PC-3 (cell line): ENCODE measurements at regions not wholly inside any gene's neighbourhood (a gene's known extent, or its start where the extent isn't known, plus 50 kb on each side); places are given as distances from the start of the nearest gene placed in this dataset.

Experiments used
- ATAC-seq: fragments of 200-7000 bp; cut with Tn5 transposase; 2 replicates; pipeline ENCODE4 v1.9.1; 2020; ENCODE audit warnings: mild to moderate bottlenecking, moderate library complexity
- BruUV-seq: library from RNA; stranded (reverse); fragments of 400-500 nt; replicated peaks from 2 replicates; lab custom pipeline; 2021; lab: Mats Ljungman, UMichigan
- CTCF ChIA-PET: fragments of 300-600 bp; sonication (Branson Sonifier 250); formaldehyde crosslinking; loops from one replicate; lab custom pipeline; 2022; ENCODE audit warnings: antibody characterized with exemption; lab: Charles Lee
- POLR2A ChIA-PET: fragments of 300-600 bp; sonication (Branson Sonifier 250); formaldehyde crosslinking; loops from one replicate; lab custom pipeline; 2022; ENCODE audit warnings: antibody characterized with exemption; ENCODE audit not compliant: unreplicated experiment; lab: Charles Lee
- DNase-seq: peaks from one replicate; pipeline ENCODE4 v3.0.0-alpha.2; 2015
- H2AFZ ChIP-seq: fragments of 300-600 bp; sonication (generic); 2 replicates; pipeline ENCODE4 v1.6.0; 2016; ENCODE audit warnings: antibody characterized with exemption, low read length
- H3F3A ChIP-seq: fragments of 300-600 bp; sonication (generic); one replicate; pipeline ENCODE4 v1.6.0; 2017; ENCODE audit warnings: antibody characterized with exemption, low read length, control low read depth, mild to moderate bottlenecking; ENCODE audit not compliant: unreplicated experiment
- H3K27ac ChIP-seq: fragments of 300-600 bp; sonication (generic); 2 replicates; pipeline ENCODE4 v1.5.1; 2016; ENCODE audit warnings: mild to moderate bottlenecking, low read length
- H3K27me3 ChIP-seq: fragments of 300-600 bp; sonication (generic); 2 replicates; pipeline ENCODE4 v1.6.1; 2016; ENCODE audit warnings: low read length, mixed read lengths
- H3K36me3 ChIP-seq: fragments of 300-600 bp; sonication (generic); 2 replicates; pipeline ENCODE4 v1.6.1; 2016; ENCODE audit warnings: low read depth, mixed run types, low read length, mixed read lengths
- H3K4me1 ChIP-seq: fragments of 300-600 bp; sonication (generic); 2 replicates; pipeline ENCODE4 v1.5.1; 2016; ENCODE audit warnings: low read length; ENCODE audit not compliant: insufficient read depth
- H3K4me2 ChIP-seq: fragments of 300-600 bp; sonication (generic); 2 replicates; pipeline ENCODE4 v1.6.0; 2016; ENCODE audit warnings: low read length
- H3K4me3 ChIP-seq: fragments of 300-600 bp; sonication (generic); 2 replicates; pipeline ENCODE4 v1.5.1; 2016; ENCODE audit warnings: mild to moderate bottlenecking, low read length, mixed read lengths
- H3K79me2 ChIP-seq: fragments of 300-600 bp; sonication (generic); 2 replicates; pipeline ENCODE4 v1.6.1; 2017; ENCODE audit warnings: low read length, mixed read lengths
- H3K9ac ChIP-seq: fragments of 300-600 bp; sonication (generic); 2 replicates; pipeline ENCODE4 v1.6.0; 2016; ENCODE audit warnings: mild to moderate bottlenecking, low read length
- H3K9me2 ChIP-seq: fragments of 300-600 bp; sonication (generic); replicated peaks from 2 replicates; pipeline ENCODE4 v1.6.1; 2016; ENCODE audit warnings: mixed run types, low read length, mixed read lengths
- H3K9me3 ChIP-seq: fragments of 300-600 bp; sonication (generic); 2 replicates; pipeline ENCODE4 v1.6.1; 2016; ENCODE audit warnings: low read length, mixed read lengths
- H4K20me1 ChIP-seq: fragments of 300-600 bp; sonication (generic); 2 replicates; pipeline ENCODE4 v1.6.1; 2016; ENCODE audit warnings: low read length, mixed read lengths
- EZH2 ChIP-seq: fragments of 300-600 bp; sonication (generic); IDR thresholded peaks from one replicate; pipeline ENCODE4 v1.6.1; 2017; ENCODE audit warnings: antibody characterized with exemption, mild to moderate bottlenecking, low read length; ENCODE audit not compliant: unreplicated experiment
- EZH2phosphoT487 ChIP-seq: fragments of 300-600 bp; sonication (generic); IDR thresholded peaks from 2 replicates; pipeline ENCODE4 v1.6.1; 2018; ENCODE audit warnings: mild to moderate bottlenecking, antibody characterized with exemption, low read length, borderline replicate concordance
- intact Hi-C: fragments of 100-400 bp; cut with micrococcal nuclease; formaldehyde crosslinking; loops from 2 replicates; pipeline ENCODE4 v1.9.0; 2023
- TF ChIP-seq, protein P1 (sequence below): fragments of 300-600 bp; sonication (generic); conservative IDR thresholded peaks from 2 replicates; pipeline ENCODE4 v1.5.1; 2017; ENCODE audit warnings: antibody characterized with exemption, low read depth, mild to moderate bottlenecking, low read length

DNA sequence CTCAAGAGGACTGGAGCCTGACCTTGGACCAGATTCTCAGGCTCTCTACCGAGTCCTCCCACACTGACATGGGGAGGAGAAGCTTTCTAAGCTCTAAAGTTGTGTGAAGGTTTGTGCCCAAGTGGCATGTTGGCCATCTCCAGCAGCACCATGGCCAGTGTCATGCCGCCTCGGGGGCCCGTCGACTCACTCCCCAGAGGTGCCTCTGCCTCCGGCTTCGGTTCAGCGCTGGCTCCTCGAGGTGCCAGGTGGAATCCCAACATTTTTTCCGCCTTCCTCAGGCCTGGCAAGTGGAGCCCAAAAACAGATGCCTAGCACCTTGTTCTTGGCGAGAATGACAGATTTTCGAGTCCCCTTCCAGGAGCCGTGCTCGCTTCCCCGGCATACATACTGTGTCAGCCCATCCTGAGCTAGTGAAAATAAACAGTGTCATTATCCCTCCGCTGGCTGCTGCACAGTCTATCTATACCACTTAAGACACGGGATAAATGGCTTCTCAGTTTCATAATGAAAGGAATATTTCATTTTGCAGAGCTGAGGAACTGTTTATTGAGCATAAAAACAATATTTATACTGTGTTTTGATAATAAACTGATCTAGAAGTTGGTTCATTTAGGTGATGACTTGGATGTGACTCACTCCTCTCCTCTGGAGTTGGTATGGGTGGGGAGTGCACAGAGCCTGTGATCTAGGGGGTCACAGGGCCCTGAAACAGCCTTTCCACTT is 328.5 kb upstream of the TLE3 start:
- peaks cover 4% of the 10 kb centered on the region for H3F3A ChIP-seq
- no peaks in the 10 kb centered on the region for H3K9me2 ChIP-seq
- BruUV-seq: no TSS peak
- TF ChIP-seq EZH2: no peak
- TF ChIP-seq, protein P1, sequence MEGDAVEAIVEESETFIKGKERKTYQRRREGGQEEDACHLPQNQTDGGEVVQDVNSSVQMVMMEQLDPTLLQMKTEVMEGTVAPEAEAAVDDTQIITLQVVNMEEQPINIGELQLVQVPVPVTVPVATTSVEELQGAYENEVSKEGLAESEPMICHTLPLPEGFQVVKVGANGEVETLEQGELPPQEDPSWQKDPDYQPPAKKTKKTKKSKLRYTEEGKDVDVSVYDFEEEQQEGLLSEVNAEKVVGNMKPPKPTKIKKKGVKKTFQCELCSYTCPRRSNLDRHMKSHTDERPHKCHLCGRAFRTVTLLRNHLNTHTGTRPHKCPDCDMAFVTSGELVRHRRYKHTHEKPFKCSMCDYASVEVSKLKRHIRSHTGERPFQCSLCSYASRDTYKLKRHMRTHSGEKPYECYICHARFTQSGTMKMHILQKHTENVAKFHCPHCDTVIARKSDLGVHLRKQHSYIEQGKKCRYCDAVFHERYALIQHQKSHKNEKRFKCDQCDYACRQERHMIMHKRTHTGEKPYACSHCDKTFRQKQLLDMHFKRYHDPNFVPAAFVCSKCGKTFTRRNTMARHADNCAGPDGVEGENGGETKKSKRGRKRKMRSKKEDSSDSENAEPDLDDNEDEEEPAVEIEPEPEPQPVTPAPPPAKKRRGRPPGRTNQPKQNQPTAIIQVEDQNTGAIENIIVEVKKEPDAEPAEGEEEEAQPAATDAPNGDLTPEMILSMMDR: no peak
- intact Hi-C loops: no loop called here
- peaks cover 14% of the 10 kb centered on the region for H3K27me3 ChIP-seq
- DNase-seq: peak; percentile 69
- H3K9ac ChIP-seq: no peak overlapping the region
- no peak overlapping the region for H3K4me3 ChIP-seq
- POLR2A ChIA-PET: no interaction called here
- CTCF ChIA-PET: no interaction called here
- no peaks in the 10 kb centered on the region for H3K36me3 ChIP-seq
- peak overlapping the region; percentile 25 for H3K27ac ChIP-seq
- no peaks in the 10 kb centered on the region for H4K20me1 ChIP-seq
- peak overlapping the region; percentile 53 for H3K4me2 ChIP-seq
- H3K4me1 ChIP-seq: peaks cover 34% of the 10 kb centered on the region
- no peaks in the 10 kb centered on the region for H3K79me2 ChIP-seq
- peak; percentile 77 for ATAC-seq
- H3K9me3 ChIP-seq: no peaks in the 10 kb centered on the region
- H2AFZ ChIP-seq: no peak overlapping the region

DNA sequence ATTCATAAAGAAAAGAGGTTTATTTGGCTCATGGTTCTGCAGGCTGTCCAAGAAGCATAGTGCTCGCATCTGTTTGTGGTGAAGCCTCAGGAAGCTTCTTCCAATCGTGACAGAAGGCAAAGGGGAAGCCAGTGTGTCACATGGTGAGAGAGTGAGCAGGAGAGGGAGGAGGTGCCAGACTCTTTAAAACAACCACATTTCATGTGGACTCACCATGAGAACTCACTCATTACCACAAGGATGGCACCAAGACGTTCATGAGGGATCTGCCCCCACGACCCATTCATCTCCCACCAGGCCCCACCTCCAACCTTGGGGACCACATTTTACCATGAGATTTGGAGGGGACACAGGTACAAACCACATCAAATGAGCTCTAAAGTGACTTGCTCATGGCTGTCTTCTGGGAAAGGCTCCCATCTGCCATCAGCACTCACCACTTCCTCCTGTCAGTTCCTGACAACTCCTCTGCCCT is 327.3 kb upstream of the TLE3 start:
- peaks cover 22% of the 10 kb centered on the region for H3K27me3 ChIP-seq
- no peak for TF ChIP-seq EZH2phosphoT487
- TF ChIP-seq, protein P1: no peak
- no peak for TF ChIP-seq EZH2
- no peaks in the 10 kb centered on the region for H3K9me3 ChIP-seq
- H3K4me3 ChIP-seq: no peak overlapping the region
- no peaks in the 10 kb centered on the region for H3K36me3 ChIP-seq
- no peaks in the 10 kb centered on the region for H3K79me2 ChIP-seq
- H2AFZ ChIP-seq: no peak overlapping the region
- H3K9me2 ChIP-seq: no peaks in the 10 kb centered on the region
- no peak overlapping the region for H3K9ac ChIP-seq
- no TSS peak for BruUV-seq
- no peaks in the 10 kb centered on the region for H4K20me1 ChIP-seq
- POLR2A ChIA-PET: no interaction called here
- peaks cover 38% of the 10 kb centered on the region for H3K4me1 ChIP-seq
- peaks cover 4% of the 10 kb centered on the region for H3F3A ChIP-seq
- H3K4me2 ChIP-seq: no peak overlapping the region
- DNase-seq: no peak
- intact Hi-C loops: no loop called here
- ATAC-seq: no peak
- H3K27ac ChIP-seq: no peak overlapping the region
- CTCF ChIA-PET: no interaction called here

DNA sequence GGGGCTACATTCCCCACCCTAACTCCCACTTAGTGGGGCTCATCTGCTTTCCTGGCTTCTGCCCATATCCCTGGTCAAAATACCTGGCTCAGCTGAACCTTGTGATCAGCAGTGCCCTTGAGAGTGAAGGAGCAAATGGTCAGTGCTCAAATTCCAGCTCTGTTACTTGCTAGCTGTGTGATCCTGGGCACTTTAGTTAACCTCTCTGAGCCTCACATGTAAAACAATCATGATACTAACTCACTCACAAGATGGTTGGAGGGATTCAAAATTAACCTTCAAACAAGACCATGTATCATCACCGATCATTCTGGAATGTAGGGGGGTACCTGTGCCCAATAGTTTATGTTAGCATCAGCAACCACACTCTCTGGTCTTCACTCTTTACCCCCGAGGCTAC is 325.6 kb upstream of the TLE3 start:
- Histone ChIP-seq H3K27me3 (peaks cover 36% of the 10 kb centered on the region), H3K27ac (no peak overlapping the region), H3K4me3 (no peak overlapping the region), H3K4me1 (peaks cover 34% of the 10 kb centered on the region), H3K9me2 (no peaks in the 10 kb centered on the region), H3K79me2 (no peaks in the 10 kb centered on the region), H2AFZ (no peak overlapping the region), H3K36me3 (no peaks in the 10 kb centered on the region), H4K20me1 (no peaks in the 10 kb centered on the region), H3K4me2 (no peak overlapping the region), H3K9me3 (no peaks in the 10 kb centered on the region), H3K9ac (no peak overlapping the region), H3F3A (peaks cover 4% of the 10 kb centered on the region)
- no TSS peak for BruUV-seq
- POLR2A ChIA-PET: no interaction called here
- ATAC-seq: no peak
- CTCF ChIA-PET: no interaction called here
- intact Hi-C loops: no loop called here
- no peak for DNase-seq
- TF ChIP-seq EZH2 (no peak), EZH2phosphoT487 (no peak)
- TF ChIP-seq, protein P1: no peak
